K562 (cell line): ENCODE measurements at regions not wholly inside any gene's neighbourhood (a gene's known extent, or its start where the extent isn't known, plus 50 kb on each side); places are given as distances from the start of the nearest gene placed in this dataset.

Experiments
- ATAC-seq: fragments of 200-7000 bp; cut with Tn5 transposase; 3 replicates; pipeline ENCODE4 v1.9.1; 2020; ENCODE audit warnings: moderate library complexity
- BruUV-seq: library from RNA; stranded (reverse); fragments of 400-500 nt; replicated peaks from 2 replicates; lab custom pipeline; 2021; lab: Mats Ljungman, UMichigan
- CTCF ChIA-PET: fragments of 300-600 bp; formaldehyde crosslinking; extraction: SDS; loops from one replicate; lab custom pipeline; 2021; ENCODE audit warnings: low intra/inter-chr PET ratio; lab: Yijun Ruan, JAX
- POLR2A ChIA-PET: fragments of 300-600, 350-650 bp; sonication (Branson Sonifier 250); formaldehyde crosslinking; extraction: SDS; loops from one replicate; lab custom pipeline; 2021; ENCODE audit warnings: antibody characterized with exemption, inconsistent platforms; lab: Yijun Ruan, JAX
- DNase-seq, 4 experiments: peaks; one replicate each; pipeline versions ENCODE4 v3.0.0 to v3.0.0-alpha.2; 2011 to 2018; ENCODE audit warnings: low spot score in 3 of 4, mixed read lengths in 3 of 4; ENCODE audit errors: extremely low read depth in 1 of 4
- FAIRE-seq: peaks from 2 replicates; lab custom pipeline; 2011; peaks lifted over from hg19 to GRCh38; lab: Jason Lieb, UNC
- H2AFZ ChIP-seq: 2 replicates; pipeline ENCODE4 v1.6.0; 2011; ENCODE audit warnings: low read depth, low read length, control low read depth, inconsistent platforms
- H3K27ac ChIP-seq: fragments of 200-600 bp; 3 replicates; pipeline ENCODE4 v1.8.0; 2011; ENCODE audit warnings: low read depth, mild to moderate bottlenecking, control low read depth, inconsistent platforms, low read length, moderate library complexity, mixed read lengths; ENCODE audit errors: extremely low read depth
- H3K27me3 ChIP-seq, 2 experiments: fragments of 300-600 bp in 1 of 2; 2 replicates in 1 of 2; 3 replicates in 1 of 2; pipeline versions ENCODE4 v1.6.0 to v1.8.0; 2011; ENCODE audit warnings: inconsistent platforms in 2 of 2, low read length in 2 of 2, mild to moderate bottlenecking in 1 of 2, mixed read lengths in 1 of 2, moderate library complexity in 1 of 2; ENCODE audit not compliant: control insufficient read depth in 2 of 2, insufficient read depth in 2 of 2
- H3K36me3 ChIP-seq: fragments of 300-600 bp; 3 replicates; pipeline ENCODE4 v1.8.0; 2011; ENCODE audit warnings: mild to moderate bottlenecking, low read length, inconsistent platforms; ENCODE audit not compliant: control insufficient read depth, insufficient read depth
- H3K4me1 ChIP-seq, 2 experiments: fragments of 200-600 bp in 1 of 2; replicated peaks in 1 of 2; 2 replicates in 1 of 2; 3 replicates in 1 of 2; pipeline versions ENCODE4 v1.5.1 to v1.8.0; 2011; ENCODE audit warnings: inconsistent platforms in 2 of 2, low read length in 2 of 2, mild to moderate bottlenecking in 1 of 2, mixed read lengths in 1 of 2, moderate library complexity in 1 of 2; ENCODE audit not compliant: control insufficient read depth in 2 of 2, insufficient read depth in 2 of 2
- H3K4me2 ChIP-seq: 2 replicates; pipeline ENCODE4 v1.6.1; 2011; ENCODE audit warnings: low read length, control low read depth, inconsistent platforms, mixed read lengths; ENCODE audit not compliant: insufficient read depth
- H3K4me3 ChIP-seq: fragments of 200-600 bp; sonication (generic), shearing (Covaris generic); 2 replicates; pipeline ENCODE4 v1.5.1; 2016; ENCODE audit warnings: control low read depth, inconsistent platforms
- H3K79me2 ChIP-seq: fragments of 200-600 bp; 3 replicates; pipeline ENCODE4 v1.8.0; 2011; ENCODE audit warnings: low read length, inconsistent platforms; ENCODE audit not compliant: control insufficient read depth, insufficient read depth
- H3K9ac ChIP-seq, 2 experiments: 2 replicates each; pipeline versions ENCODE4 v1.6.0 to v1.6.1; 2011; ENCODE audit warnings: low read depth in 2 of 2, low read length in 2 of 2, control low read depth in 1 of 2, inconsistent platforms in 1 of 2, mild to moderate bottlenecking in 1 of 2, mixed read lengths in 1 of 2; ENCODE audit not compliant: insufficient read depth in 1 of 2
- H3K9me1 ChIP-seq: one replicate; pipeline ENCODE4 v1.6.0; 2011; ENCODE audit warnings: inconsistent platforms, mild to moderate bottlenecking, low read length, moderate library complexity; ENCODE audit not compliant: control insufficient read depth, insufficient read depth
- H3K9me3 ChIP-seq: replicated peaks from 2 replicates; pipeline ENCODE4 v1.5.1; 2011; ENCODE audit warnings: low read depth, low read length, inconsistent platforms; ENCODE audit not compliant: control insufficient read depth, insufficient read depth
- H4K20me1 ChIP-seq: replicated peaks from 2 replicates; pipeline ENCODE4 v1.6.1; 2011; ENCODE audit warnings: low read length, inconsistent platforms, mixed read lengths; ENCODE audit not compliant: control insufficient read depth, insufficient read depth
- DMBX1 ChIP-seq: fragments of 250-450 bp; sonication (Bioruptor Pico); IDR thresholded peaks from 2 replicates; pipeline ENCODE4 v1.8.0; 2022; ENCODE audit warnings: inconsistent platforms, mild to moderate bottlenecking, moderate library complexity, borderline replicate concordance
- NCOA6 ChIP-seq: fragments of 450-650 bp; IDR thresholded peaks from 2 replicates; pipeline ENCODE4 v1.6.1; 2017; ENCODE audit warnings: mild to moderate bottlenecking
- PTRF ChIP-seq: fragments of 450-650 bp; IDR thresholded peaks from 2 replicates; pipeline ENCODE4 v1.6.1; 2016; ENCODE audit warnings: mild to moderate bottlenecking, missing genetic modification characterization, missing compliant biosample characterization
- ZHX1 ChIP-seq: fragments of 150-350 bp; conservative IDR thresholded peaks from 2 replicates; pipeline ENCODE4 v1.6.1; 2014; ENCODE audit warnings: low read length
- ZNF507 ChIP-seq: conservative IDR thresholded peaks from 2 replicates; pipeline ENCODE4 v1.6.1; 2017; ENCODE audit warnings: missing genetic modification characterization, missing compliant biosample characterization
- WGBS: fragments of 100-300 bp; shearing (Covaris generic); methylation state at CpG from one replicate; pipeline ENCODE4 v1.1.6; 2016; ENCODE audit warnings: low coverage, mixed read lengths; ENCODE audit not compliant: insufficient coverage; ENCODE audit errors: missing lambda C conversion rate; 5-methylcytosine and 5-hydroxymethylcytosine counted together
- in situ Hi-C: fragments of 300-500 bp; cut with MboI; formaldehyde crosslinking; loops from 4 replicates; pipeline ENCODE4 v1.15.0; 2018; ENCODE audit warnings: inconsistent platforms, mixed read lengths
- intact Hi-C: fragments of 100-400 bp; cut with micrococcal nuclease; formaldehyde crosslinking; loops from 2 replicates; pipeline ENCODE4 v1.14.2; 2022

- TF ChIP-seq DMBX1 (CRISPR knock-in tag) (no peak), PTRF (tag) (no peak), ZNF507 (no peak), ZHX1 (no peak), NCOA6 (no peak)
- intact Hi-C loops (no loop called here), in situ Hi-C loops (no loop called here)
- FAIRE-seq (no peak), DNase-seq (no peak), ATAC-seq (no peak)
- Histone ChIP-seq H3K4me1 (no peaks in the 10 kb centered on the region), H3K4me2 (no peak overlapping the region), H3K9me3 (no peaks in the 10 kb centered on the region), H3K36me3 (no peaks in the 10 kb centered on the region), H3K9ac (no peak overlapping the region), H3K4me3 (no peak overlapping the region), H3K27ac (no peak overlapping the region), H2AFZ (no peak overlapping the region), H4K20me1 (no peaks in the 10 kb centered on the region), H3K9me1 (no peaks in the 10 kb centered on the region), H3K27me3 (no peaks in the 10 kb centered on the region), H3K79me2 (no peaks in the 10 kb centered on the region)
- no TSS peak for BruUV-seq
- ChIA-PET CTCF (no interaction called here), POLR2A (no interaction called here)
- 0% methylated on average over 1 of the region's 1 CpG for WGBS
Measured at GRCh38 chr14:85175556-85175955, 354.4 kb upstream of the FLRT2 start.
